Midbrain (tissue), 1 donor: ENCODE measurements at regions not wholly inside any gene's neighbourhood (a gene's known extent, or its start where the extent isn't known, plus 50 kb on each side); places are given as distances from the start of the nearest gene placed in this dataset.
"Not testable (repeated sequence)": the region's sequence is repeated elsewhere in the genome, so short reads cannot be mapped to it uniquely, and the experiment has no call there.

Source experiments
- DNase-seq: peaks from one replicate; lab custom pipeline; 2025; lab: John Stamatoyannopoulos, UW

DNA sequence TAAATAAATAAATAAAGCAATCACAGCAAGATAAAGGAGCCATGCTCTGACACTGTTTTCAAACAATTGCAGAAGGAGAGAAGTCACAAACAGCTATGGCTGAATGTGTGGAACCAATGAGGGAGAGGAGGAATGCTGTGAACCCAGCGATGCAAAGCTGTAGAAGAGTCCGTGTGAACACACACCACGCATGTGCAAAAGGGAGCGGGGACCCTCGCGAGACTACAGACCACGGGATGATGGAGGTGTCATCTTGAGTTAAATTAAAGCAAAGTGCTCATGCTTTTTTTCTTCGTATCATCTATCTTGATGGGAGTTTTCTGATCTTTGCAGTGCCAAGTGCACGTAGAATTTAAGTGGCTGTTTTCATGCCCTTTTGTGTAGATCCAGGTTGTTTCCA lies 123.8 kb upstream of the CDH5 start:
- no peak for DNase-seq

DNA sequence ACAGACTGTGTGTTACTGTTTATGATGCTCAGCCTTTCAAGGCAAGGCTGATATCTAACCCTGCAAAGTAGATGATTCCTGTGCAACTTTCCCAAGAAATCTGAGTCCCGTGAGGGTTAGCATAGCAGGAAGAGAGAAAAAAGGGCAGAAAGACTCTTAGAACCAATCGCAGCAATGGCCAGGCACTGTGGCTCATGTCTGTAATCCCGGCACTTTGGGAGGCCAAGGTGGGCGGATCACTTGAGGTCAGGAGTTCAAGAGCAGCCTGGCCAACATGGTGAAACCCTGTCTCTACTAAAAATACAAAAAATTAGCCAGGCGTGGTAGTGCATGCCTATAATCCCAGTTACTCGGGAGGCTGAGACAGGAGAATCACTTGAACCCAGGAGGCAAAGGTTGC lies 124.3 kb upstream of the CDH5 start:
- DNase-seq, result not testable (repeated sequence)

DNA sequence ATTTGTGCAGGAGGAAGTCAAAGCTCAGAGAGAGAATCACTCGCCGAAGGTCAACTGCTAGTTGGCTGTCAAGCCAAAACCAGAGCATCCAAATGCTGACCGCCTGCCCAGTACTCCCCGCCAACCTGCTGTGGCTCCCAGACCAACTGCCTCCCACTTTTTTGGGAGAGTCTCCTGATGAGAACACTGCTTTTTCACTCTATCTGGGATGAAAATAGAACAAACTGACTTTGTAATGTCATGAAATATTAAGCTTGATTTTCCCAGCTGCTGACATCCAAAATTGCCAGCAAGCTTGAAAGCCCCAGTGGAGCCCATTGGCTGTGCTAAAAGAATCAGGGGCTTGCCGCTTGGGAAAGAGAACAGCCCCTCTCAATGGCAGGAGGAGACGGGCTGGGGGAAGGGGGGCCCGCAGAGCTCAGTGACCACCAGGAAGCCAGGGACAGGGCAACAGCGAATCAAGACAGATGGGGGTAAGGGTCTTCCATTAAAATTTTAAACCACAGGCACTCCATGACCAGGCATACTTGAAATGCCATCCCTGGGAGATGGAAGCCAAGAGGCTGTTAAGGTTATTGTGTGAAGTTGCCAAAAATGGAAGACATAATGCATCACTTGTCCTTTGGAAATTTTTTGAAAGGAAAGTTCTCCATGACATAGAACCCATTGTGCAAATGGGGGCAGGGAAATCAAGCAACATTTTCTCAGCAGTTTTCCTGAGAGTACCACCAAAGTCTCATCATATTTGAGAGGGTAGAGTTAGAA lies 125.7 kb upstream of the CDH5 start:
- no peak for DNase-seq

DNA sequence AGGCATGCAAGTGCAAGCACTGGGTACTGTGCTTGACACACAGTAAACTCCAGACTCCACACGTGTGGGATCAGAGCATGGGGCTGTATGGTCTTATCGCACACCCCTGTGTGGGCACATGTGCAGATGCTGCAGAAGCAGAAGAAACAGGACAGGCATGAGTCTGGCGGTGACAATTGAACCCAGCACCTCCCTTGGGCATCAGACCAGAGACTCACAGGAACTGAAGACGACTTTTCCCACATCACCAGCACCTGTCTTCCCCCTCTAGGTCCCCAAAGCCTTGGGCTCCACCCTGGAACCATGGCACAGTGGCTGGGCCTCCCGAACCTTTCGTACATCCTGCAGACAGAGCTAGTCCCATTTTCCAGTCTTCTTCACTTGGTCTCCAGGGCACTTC lies 126.4 kb upstream of the CDH5 start:
- DNase-seq, result no peak

DNA sequence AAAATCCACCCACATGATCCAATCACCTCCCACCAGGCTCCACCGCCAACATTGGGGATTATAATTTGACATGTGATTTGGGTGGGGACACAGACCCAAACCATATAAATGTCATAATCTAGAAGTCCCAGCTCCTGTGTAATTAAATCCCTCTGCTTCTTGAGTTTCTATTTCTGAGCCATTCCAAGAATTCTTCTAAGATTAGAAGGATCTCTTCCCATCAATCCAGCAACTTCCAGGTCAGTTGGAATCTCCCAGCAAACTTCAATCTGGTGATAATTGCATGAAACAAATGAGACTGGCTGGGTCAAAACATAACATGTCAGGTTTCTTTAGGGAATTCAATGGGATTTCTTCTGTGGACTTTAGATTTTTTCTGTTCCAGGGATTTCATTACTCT lies 127.8 kb upstream of the CDH5 start:
- DNase-seq, result no peak

DNA sequence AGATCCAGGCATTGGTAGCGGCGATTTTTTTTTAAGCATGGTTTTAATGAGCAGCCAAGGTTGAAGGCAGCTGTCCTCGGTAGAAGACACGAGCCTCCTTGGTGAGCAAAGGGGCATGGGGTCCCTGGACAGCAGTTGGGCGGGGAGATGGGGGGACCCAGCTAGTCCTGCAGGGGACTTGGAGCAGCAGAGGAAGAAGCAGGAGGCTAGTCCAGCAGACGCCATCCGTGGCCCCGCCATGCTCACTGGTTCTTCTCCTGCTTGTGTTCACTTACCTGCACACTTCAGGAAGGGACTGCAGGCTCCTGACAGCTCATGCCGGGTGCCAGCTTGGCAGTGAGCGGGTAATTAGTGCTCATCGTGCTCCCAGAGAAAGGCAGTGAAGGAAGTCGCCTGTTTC lies 130.2 kb upstream of the CDH5 start:
- no peak for DNase-seq

DNA sequence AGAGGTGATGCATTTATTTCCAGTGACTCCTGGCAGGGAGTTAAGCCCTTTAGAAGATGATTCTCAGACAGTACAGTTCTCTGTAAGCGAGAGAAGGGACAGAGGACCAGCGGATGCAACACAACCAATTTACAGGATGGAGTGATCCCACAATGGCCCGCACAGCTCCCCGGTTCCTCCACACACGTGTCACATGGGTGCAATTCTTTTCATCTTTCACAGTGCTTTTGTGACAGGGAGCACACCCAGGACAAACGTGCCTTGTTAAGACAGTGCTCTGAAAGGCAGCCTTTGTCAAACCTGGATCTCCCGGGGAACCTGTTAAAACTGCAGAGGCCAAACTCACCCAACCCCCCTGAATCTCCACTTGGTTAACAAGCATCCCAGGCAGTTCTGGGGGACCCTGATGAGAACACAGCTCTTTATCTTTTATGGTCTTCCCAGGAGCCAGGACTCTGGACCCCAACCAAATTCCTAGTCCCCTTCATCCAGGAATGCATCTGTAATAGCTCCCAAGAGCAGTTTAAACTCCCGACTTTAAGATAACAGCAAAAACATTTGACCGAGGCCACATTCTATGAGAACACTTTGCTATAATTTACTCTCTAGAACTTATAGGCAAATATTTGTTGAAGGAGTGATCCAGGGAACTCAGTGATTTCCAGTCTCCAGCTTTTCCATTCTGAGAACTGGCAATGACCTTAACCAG lies 134.9 kb upstream of the CDH5 start:
- DNase-seq, result no peak

DNA sequence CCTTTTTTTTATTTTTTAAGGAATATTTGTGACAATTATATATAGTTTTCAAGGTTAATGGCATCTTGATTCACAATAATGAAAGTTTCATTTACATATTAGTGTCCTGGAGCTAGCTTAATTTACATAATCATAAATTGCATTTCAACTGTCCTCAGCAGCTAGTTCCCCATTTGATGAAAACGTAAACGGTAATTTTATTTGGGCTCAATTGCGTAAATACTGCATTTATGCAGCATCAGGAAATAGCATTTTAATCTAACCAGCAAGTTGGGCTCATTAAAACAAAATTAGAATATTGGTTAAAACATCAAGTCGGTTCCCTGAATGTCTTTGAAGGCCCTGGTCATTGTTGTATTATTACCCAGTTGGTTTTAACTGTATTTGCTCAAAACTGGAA lies 136.8 kb upstream of the CDH5 start:
- no peak for DNase-seq

DNA sequence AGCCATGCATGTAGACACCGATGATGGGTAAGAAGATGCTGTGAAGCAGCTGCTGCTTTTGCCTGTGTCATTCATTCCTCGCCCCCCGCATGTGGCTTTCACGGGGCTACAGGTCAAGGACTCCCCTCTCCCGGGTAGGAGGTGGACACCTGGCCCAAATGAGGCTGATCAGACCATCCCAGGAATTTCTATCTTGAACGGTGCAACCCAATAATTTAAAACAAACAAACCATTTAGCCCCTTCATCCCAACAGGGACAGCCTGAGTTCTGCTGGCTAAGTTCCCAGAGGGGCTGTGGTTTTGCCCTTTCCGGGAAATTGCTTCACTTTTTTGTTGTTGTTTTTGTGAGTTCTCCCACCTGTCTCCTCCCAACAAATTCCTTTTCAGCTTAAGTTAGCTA lies 137.7 kb upstream of the CDH5 start:
- no peak for DNase-seq

DNA sequence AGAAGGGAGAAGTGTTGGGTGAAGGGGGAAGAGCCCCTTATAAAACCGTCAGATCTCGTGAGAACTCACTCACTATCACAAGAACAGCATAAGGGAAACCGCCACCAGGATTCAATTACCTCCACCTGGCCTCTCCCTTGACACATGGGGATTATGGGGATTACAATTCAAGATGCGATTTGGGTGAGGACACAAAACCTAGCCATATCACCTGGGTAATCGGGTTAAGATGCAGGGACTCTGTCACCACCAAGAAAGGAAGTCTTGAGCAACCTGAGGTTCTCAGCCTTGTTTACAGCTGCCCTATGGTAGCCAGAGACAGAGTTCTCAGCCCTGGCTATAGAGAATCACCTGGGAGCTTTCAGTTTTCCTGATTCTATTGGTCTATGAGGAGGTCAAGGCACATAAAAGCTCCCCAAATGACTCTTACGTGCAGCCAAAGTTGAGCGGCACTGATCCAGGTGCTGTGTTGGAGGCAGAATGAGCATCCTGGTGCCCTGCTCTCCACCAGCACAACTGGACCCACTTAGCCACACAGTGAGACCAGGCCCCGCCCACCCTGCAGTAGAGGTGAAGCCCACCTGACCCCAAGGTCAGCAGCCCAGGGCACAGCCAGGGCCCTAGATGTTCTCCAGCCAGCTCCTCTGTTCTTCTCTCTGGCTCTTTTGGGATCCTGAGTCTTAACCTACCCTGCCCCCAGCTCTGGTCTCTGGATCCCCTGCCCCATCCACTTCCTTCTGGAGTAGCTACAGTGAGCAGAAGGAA lies 138.5 kb upstream of the CDH5 start:
- no peak for DNase-seq

DNA sequence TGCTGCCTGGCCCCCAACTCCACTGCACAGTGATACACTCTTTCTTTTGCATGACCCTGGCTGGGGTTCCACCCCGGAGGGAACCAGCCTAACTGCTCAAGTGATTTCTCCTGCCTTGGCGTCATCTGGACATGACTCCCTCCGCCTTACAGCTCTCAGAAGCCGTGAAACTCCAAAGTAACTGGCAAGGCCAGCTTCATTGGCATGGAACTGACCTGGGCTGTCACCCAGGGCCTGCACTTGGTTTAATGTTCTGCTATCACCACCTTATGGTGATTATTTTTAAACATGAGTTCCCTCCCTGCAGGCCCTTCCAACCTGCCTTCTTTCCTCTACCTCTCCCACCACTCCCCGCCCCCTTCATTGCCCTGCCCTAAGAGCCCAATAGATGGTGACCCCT lies 139.7 kb upstream of the CDH5 start:
- DNase-seq, result peak; percentile 24

DNA sequence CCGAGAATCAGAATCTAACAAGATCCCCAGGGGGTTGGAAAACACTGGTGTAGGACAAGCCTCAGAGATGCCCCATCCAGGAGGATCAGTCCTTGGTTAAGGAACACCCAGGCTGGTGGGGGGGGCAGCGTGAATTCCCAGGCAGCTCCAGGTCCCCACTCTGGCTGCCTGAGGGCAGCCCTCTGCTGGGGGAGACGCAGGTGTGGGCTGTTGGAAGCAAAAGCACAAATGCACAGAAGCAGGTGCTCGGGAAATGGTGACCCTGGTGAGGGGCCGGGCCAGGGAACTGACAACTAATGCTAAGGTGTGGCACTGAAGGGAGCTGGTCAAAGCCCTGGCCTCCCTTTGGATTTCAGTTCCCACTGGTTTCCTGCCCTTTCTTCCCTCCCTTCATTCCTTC lies 140.8 kb upstream of the CDH5 start:
- no peak for DNase-seq

DNA sequence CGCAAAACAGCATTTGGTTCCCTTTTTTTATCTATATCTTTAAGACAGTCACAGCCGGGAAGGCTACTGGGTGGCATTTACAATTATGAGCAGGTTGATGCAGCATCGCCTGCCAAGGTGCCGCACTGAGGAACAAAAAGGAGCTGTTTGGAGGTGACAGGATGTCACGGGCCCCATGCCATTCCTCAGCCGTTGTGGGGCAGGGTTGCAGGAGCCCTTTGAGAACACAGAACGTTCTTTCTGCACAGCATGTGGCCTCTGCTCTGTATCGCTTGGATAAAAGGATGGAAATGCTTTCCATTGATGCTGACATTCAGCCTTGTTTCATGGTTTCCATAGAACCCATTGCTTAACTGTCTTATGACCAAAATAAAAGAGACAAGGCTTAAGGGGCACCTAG lies 141.9 kb upstream of the CDH5 start:
- DNase-seq, result no peak

DNA sequence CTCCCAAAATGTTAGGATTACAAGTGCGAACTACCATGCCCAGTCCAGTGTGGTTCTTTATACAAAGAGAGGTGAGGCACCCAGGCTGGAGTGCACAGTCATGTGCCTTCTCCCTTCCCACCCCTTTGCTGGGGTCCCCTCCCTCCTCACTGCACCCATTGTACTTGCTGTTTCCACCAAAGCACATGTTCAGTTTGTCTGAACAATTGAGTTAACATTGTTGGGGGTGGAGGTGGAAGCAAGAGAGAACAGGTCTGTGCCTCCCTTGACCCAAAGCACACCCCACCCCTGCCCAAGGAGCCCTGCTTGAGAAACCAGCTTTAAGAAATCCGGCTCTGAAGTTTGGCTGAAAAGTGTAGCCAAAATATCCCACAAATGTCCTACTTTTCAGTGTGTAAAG lies 142.3 kb upstream of the CDH5 start:
- no peak for DNase-seq

DNA sequence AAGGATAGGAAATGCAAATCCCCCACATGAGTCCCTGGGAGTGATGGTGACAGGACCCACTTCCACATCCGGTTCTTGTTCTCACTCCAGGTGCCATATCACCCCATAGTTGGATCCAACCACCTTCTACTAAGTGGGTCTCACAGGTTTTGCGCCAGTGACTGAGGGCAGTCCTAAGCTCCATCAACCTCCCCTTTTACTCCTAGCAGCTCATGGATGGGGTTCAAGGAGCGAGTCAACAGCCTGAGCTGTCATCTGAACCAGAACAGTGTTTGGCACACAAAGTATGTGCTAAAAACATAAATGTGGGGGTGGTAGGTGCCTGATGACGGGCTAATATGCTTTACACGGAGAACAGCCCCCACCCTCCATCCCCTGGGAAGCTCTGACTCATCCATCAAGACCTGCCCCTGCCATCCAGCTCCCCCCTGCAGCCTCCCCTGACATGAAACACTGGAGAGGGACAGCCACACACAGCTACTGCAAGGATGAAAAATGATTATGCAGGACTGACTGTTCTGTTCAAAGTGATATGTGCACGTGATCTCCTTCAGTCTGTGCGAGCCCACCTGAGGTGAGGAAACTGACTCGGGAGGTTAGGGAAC lies 143.2 kb upstream of the CDH5 start:
- DNase-seq, result no peak

DNA sequence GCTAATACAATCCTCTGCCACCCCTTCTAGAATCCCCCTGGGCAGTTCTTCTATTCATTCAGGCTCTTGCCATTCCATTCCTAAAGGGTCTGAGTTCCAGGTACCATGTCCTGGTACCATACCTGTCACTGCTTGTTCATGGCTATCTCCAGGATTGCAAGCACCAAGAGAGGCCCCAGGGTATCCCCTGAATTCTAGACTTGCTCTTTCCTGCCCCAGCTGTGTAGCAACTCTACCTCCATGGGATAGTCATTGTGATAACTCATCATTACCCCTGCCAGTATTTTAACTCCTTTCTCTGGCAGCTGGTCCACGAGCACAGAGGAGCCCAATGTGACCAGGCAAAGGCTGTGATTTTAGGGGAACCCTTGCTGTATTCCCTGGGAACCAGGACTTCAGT lies 143.7 kb upstream of the CDH5 start:
- no peak for DNase-seq

DNA sequence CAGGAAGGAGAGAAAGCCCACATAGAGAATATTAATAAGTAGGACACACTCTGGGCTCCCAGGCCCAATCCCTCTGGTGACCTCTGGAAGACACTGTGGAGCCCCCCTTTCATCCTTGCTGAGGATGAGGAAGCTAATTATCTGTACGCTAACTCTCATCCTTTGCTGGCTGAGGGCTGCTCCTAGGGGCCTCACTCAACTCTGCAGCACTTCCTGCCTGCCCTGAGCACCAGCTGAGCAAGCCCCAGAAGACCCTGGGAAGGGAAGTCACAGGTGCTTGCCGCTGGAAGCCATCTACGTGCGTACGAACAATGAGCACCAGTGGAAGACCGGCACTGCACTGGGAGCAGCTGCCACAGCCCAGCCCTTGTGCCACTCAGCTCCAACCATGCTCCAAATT lies 145.8 kb upstream of the CDH5 start:
- DNase-seq, result no peak

DNA sequence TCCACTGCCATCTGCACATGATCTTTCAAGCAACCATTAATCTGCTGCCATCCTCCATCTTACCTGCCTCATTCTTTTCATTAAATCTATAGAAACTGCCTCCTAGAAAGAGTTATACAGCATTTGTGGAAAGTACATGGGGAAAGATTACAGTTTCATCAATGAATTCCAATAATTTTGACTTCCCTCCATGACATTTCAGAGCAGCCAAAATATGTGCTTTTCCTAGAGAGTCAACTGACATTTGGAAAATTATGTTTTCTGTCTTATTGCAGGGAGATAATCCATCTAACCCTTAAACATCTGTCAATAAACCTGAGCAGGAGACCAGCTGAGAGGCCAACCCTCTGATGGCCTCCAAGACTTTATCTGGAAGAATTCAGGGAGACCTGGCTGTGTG lies 147.0 kb upstream of the CDH5 start:
- DNase-seq, result no peak

DNA sequence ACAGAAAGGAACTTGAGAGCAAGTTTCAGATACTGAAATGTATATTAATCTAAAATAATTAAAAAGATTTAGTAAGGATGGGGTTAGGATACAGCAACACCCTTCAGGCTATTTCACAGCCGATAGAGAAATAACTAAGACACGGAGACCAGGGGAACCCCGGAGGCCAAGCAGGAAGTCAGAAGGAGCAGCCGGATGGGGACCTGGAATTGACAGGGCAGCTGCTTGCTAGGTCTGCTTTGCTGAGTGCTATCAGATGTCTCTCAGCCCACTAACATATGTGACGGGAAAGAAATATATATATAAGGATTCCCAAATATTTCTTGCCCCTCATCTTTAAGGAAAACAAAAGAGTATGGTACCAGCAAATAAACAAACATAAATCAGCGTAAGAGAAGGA lies 154.1 kb upstream of the CDH5 start:
- DNase-seq, result no peak

DNA sequence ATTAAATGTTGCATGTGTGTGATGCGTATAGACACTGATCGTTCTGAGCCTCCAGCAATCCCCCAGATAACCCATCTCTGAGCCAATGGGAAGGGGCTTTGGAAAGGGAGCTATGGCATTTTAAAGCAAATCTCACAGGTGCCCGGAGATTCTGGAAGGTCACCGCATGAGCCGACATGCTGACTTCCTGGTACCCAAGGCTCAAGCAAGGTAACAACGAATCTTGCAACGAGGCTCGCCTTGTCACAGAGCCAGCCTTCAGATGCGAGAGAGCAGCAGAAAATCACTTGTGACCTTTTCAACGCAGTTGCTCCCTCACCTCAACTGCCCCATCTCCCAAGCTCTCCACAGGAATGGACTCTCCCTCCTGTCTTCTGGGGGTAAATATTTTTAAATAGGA lies 154.8 kb upstream of the CDH5 start:
- no peak for DNase-seq

DNA sequence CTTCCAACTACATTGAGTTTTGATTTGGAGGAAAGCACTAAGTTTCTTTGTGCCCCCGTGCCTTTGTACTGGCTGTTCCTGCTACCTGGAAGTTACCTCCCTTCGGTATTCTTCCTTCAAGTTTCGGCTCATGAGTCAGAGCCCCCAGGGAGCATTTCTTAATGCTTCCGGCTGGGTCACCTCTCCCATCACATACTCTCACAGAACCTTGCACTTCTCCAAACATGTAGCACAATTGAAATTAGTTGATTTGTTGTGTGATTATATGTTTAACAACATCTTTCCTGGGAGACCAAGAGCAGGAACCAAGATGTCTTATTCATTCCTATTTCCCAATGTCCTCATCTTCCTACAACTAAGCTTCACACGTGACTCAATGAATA lies 158.6 kb upstream of the CDH5 start:
- DNase-seq, result no peak

DNA sequence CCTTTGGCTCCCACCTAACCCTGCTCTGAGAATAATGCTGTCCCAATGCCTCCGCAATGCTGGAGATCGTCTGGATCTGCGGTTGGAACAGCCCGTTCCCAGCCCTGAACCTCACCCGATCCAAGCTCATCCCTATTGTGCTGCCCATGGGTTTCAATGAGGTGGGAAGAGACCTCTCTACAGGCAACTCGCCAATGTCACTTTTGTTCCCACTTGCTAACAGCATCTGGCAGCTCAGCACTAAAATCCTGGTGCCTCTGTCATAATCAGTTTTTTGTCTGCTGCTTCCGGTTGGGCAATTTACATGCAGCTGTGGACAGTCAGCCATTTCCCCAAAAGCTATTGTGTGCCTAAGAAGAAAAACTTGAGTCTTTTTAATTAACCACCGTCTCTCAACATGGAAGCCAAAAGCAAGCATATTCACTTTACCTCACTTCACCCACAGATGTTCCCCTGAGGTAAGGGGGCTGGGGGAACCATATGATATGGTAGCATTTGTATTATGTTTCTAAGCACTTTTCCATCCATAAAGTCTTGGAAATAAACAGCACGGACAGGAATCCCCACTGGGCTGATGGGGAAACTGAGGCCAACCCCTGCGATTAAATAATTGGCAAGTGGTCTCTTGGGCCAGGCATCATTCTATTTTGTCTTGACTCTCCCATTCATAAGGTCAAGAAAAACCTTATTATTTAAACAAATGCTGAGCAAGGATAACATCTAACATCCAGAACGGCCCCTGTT lies 159.2 kb upstream of the CDH5 start:
- DNase-seq, result no peak
